Fibroblast of skin of back (primary cell): ENCODE measurements at regions not wholly inside any gene's neighbourhood (a gene's known extent, or its start where the extent isn't known, plus 50 kb on each side); places are given as distances from the start of the nearest gene placed in this dataset.

Source experiments
- DNase-seq: peaks from one replicate; pipeline ENCODE4 v3.0.0-alpha.2; 2013

- no peak for DNase-seq
These were observed 979.4 kb upstream of the CNTNAP5 start for GRCh38 chr2:123045713-123046112.

DNA sequence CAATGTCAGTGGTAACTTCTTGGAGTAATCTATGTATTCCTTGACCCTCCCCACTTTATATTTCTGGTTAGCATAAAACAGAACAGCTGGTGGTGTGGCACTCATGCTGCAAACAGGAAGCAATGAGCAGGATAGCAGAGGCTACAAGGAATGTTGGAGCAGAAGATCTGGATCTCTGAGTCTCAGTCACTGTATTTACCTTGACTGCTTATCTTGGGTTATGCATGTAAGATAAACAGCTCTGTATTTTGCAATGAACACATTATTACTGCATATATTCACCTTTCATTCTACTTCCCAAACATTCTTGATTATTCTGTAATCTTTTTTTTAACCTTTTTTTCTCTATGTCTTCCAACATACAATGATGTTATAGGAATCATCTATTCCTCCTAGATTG is 977.9 kb upstream of the CNTNAP5 start:
- DNase-seq, result no peak

GRCh38 chr2:123051136-123051535 is 974.0 kb upstream of the CNTNAP5 start:
- DNase-seq, result no peak

- no peak for DNase-seq
These were observed 963.6 kb upstream of the CNTNAP5 start for GRCh38 chr2:123061534-123061933.

GRCh38 chr2:123073371-123073770 is 951.7 kb upstream of the CNTNAP5 start:
- DNase-seq, result no peak

GRCh38 chr2:123073956-123074355 is 951.1 kb upstream of the CNTNAP5 start:
- DNase-seq, result no peak

DNA sequence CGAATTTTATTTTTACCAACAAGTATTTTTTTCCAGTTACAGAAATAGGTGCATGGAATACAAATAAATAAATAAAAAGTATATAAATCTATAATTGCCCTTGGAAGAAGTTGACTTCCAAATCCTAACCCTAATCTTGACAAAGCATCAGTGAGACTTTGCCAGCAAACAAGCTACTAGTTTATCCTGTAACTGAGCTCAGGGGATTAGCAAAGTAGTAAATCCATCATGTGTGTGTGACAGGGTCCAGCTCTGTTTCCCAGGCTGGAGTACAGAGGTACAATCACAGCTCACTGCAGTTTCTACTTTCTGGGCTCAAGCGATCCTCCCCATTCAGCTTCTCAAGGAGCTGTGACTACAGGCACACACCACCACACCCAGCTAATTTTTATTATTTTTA is 948.0 kb upstream of the CNTNAP5 start:
- no peak for DNase-seq

- no peak for DNase-seq
These were observed 944.8 kb upstream of the CNTNAP5 start for GRCh38 chr2:123080331-123080730.

DNA sequence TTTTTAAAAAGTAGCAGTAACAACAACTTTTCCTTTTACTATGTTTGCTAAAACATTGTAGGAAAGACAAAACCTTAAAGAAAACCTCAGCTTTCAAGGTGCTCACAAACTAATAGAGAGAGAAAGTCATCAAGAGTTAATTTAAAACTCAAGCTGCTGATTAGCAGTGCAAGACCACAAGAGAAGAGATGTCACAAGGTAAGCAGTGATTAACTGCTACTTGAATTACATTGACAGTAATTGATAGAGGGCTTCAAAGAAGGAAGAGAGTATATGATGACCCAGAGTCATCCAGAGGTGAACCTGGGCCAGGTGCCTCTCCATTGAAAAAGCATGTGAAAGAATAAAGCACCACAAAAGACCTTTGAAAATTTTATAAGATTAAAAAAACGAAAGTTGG is 939.6 kb upstream of the CNTNAP5 start:
- DNase-seq, result no peak

DNA sequence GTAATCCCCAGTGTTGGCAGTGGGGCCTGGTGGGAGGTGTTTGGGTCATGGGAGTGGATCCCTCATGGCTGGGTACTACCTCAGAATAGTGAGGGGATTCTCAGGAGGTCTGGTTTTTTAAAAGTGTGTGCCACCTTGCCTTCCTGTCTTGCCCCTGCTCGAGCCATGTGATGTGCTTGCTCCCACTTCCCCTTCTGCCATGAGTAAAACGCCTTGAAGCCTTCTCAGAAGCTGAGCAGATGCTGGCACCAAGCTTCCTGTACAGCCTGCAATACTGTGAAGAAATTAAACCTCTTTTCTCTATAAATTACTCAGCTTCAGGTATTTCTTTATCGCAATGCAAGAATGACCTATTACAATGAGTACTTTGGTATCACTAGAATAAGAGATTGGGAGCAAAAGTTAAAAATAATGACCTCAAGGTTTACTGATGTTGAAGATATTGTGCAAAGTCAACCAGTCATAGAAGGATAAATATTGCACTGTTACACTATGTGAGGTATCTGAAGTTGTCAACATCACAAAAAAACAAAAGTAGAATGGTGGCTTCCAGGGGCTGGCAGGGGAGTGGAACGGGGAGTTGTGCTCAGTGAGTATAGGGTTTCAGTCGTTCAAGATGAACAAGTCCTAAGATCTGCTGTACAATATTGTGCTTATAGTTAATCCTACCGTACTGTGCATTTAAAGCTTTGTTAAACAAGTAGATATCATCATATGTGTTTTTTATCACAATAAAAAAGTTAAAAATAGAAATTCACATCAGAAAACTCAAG is 938.3 kb upstream of the CNTNAP5 start:
- no peak for DNase-seq

- DNase-seq, result no peak
These were observed 933.6 kb upstream of the CNTNAP5 start for GRCh38 chr2:123091471-123091870.

GRCh38 chr2:123093199-123093598 is 931.9 kb upstream of the CNTNAP5 start:
- DNase-seq, result no peak

GRCh38 chr2:123095219-123095835 is 929.8 kb upstream of the CNTNAP5 start:
- no peak for DNase-seq

DNA sequence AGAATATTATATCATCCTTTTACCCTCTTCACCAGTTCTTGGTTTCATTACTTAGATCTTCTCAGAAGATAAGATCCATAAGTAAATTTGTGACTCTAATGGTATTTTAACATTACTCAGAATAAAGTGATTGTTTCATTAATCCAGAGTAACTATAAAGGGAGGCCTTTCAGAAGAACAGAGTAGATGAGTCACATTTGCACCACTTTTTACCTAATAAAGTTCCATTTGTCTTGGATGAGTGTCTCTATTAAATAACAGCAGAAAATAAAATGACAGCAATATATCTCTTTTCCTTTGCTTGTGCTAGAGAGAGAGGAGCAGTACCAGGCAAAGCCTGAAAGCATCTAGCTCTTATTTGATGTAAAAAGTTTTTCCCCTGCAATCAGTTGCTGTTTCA is 926.5 kb upstream of the CNTNAP5 start:
- peak; percentile 0 for DNase-seq

GRCh38 chr2:123101434-123101833 is 923.7 kb upstream of the CNTNAP5 start:
- no peak for DNase-seq

GRCh38 chr2:123103902-123104301 is 921.2 kb upstream of the CNTNAP5 start:
- DNase-seq, result no peak

DNA sequence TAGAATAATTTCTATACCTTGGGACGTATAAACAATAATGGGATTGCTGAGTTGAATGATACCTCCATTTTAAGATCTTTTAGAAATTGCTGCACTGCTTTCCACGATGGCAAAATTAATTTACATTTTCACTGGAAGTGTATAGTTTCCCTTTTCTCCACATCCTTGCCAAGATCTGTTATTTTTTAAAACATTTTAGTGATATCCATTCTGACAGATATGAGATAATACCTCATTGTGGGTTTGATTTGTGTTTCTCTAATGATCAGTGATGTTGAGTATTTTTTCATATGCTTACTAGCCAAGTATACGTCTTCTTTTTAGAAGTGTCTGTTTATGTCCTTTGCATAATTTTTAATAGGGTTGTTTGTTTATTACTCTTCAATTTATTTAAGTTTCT is 908.5 kb upstream of the CNTNAP5 start:
- DNase-seq, result no peak

DNA sequence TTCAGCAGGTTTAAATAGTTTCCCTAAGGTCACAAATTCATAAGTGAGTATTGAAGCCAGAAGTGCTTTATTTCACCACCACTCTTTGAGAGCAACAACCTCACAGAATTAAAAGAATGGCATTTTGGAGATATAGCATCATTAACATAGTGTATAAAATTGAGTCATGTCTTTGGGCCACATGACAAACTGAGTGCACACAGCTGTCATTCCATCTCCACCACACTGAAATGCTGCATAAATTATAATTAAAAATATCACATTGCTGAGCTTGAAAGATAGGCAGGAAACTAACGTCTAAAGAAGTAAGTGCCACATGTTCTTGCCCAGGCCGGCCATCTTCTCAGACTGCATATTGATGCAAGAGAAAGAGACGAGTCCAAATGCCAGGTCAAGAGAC is 897.9 kb upstream of the CNTNAP5 start:
- no peak for DNase-seq

DNA sequence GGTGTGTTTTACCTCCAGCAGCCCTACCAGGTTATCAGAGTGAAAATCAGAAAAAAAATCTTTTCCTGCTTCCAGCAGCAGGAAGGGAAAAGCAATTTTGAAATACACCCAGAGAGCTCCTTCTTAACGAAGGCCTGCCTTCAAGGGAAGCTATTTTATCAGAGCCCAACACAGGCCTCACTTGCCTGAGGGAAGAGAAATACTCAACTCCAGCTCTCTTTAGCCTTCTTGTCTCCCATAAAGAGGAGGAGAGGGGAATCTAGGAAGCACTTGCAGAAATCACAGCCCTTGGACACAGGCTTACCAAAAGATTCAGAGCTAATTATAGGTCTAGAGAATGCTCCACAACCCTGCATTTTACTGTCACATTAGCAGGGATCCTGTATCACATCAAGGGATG is 896.1 kb upstream of the CNTNAP5 start:
- no peak for DNase-seq

DNA sequence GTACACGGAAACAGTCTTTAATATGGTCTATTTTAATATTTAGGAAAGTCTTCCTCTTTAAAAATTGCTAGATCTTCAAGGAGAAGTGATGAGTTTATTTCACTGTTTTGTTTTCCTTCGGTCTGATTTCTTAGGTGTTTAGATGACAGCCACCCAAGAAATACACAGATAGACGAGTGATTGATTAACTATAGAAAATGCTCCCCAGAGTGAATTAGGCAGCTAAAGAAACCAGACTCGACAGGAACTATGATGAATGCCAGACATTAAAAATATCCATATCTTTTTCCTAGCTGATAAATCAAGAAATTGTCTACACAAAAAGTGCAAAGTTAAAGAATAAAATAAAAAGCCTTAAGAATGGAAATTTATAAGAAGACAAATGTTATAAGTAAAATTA is 888.7 kb upstream of the CNTNAP5 start:
- DNase-seq, result no peak

GRCh38 chr2:123144082-123144481 is 881.0 kb upstream of the CNTNAP5 start:
- no peak for DNase-seq

GRCh38 chr2:123153041-123153440 is 872.0 kb upstream of the CNTNAP5 start:
- peak; percentile 36 for DNase-seq

DNA sequence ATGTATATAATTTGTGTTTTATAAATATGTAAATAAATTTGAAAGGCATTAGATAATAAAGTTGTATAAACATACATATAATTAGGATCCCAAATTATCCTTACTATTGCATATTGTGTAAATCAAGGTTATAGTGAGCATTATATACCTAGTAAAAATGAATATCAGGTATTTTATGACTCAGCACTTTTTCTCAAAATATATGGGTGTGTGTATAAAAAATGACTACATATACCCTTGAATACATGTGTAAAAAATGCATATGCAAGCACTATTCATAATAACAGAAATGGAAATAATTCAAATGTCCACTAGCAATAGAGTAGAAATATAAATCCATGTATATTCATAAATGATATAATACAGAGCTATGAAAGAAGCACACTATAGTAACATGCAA is 870.9 kb upstream of the CNTNAP5 start:
- no peak for DNase-seq

- DNase-seq, result no peak
These were observed 868.1 kb upstream of the CNTNAP5 start for GRCh38 chr2:123157016-123157415.
